Cardiac muscle cell (in vitro differentiated cells and primary cell): ENCODE measurements at regions not wholly inside any gene's neighbourhood (a gene's known extent, or its start where the extent isn't known, plus 50 kb on each side); places are given as distances from the start of the nearest gene placed in this dataset.

ENCODE experiments used
- DNase-seq, 2 donors: peaks; one replicate each; pipeline versions ENCODE4 v3.0.0 to v3.0.0-alpha.2; 2010 to 2017; ENCODE audit warnings: low read depth in 1 of 2, low spot score in 1 of 2
- H3K27ac ChIP-seq: fragments of 200-600 bp; sonication (generic); 2 replicates; pipeline ENCODE4 v1.5.1; 2016
- H3K27me3 ChIP-seq: fragments of 200-600 bp; sonication (generic); 2 replicates; pipeline ENCODE4 v1.6.0; 2016; ENCODE audit warnings: control low read depth
- H3K36me3 ChIP-seq: fragments of 200-600 bp; sonication (generic); 2 replicates; pipeline ENCODE4 v1.5.1; 2016; ENCODE audit warnings: control low read depth
- H3K4me1 ChIP-seq: fragments of 200-600 bp; sonication (generic); 2 replicates; pipeline ENCODE4 v1.8.1; 2017; ENCODE audit warnings: low read depth, mild to moderate bottlenecking, mixed run types
- H3K4me3 ChIP-seq: fragments of 200-600 bp; sonication (generic); 2 replicates; pipeline ENCODE4 v1.5.1; 2016; ENCODE audit warnings: mild to moderate bottlenecking
- H3K9me3 ChIP-seq: fragments of 200-600 bp; sonication (generic); 2 replicates; pipeline ENCODE4 v1.5.1; 2017; ENCODE audit warnings: low read depth, mild to moderate bottlenecking, control low read depth
- TF ChIP-seq, protein P1 (sequence below): IDR thresholded peaks from 2 replicates; pipeline ENCODE4 v1.5.1; 2012; ENCODE audit warnings: low read depth, mild to moderate bottlenecking, low read length

DNA sequence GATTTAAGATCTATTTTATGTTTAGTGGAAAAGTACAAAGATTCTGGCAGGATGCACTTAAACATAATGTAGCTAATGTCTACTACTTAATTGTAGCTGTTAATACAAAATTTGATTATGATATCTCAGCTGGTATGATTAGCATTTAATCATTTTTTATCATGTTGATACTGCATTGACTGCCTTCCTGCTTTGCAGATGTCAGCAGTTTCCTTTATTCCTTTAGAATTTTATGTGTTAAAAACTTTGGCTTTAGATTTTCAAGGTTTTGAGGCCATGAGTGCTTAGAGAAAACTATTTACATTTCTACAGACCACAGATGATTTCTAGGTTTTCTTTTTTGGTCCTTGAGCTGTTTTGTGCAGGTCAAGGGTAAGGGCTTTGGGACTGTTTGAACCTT, 152.2 kb downstream of the ZNF326 start:
- H3K9me3 ChIP-seq = no peaks in the 10 kb centered on the region
- no peak for DNase-seq
- no peaks in the 10 kb centered on the region for H3K4me1 ChIP-seq
- H3K27ac ChIP-seq = no peak overlapping the region
- H3K27me3 ChIP-seq = no peaks in the 10 kb centered on the region
- H3K36me3 ChIP-seq = no peaks in the 10 kb centered on the region
- TF ChIP-seq, protein P1, sequence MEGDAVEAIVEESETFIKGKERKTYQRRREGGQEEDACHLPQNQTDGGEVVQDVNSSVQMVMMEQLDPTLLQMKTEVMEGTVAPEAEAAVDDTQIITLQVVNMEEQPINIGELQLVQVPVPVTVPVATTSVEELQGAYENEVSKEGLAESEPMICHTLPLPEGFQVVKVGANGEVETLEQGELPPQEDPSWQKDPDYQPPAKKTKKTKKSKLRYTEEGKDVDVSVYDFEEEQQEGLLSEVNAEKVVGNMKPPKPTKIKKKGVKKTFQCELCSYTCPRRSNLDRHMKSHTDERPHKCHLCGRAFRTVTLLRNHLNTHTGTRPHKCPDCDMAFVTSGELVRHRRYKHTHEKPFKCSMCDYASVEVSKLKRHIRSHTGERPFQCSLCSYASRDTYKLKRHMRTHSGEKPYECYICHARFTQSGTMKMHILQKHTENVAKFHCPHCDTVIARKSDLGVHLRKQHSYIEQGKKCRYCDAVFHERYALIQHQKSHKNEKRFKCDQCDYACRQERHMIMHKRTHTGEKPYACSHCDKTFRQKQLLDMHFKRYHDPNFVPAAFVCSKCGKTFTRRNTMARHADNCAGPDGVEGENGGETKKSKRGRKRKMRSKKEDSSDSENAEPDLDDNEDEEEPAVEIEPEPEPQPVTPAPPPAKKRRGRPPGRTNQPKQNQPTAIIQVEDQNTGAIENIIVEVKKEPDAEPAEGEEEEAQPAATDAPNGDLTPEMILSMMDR = no peak
- H3K4me3 ChIP-seq = no peak overlapping the region

DNA sequence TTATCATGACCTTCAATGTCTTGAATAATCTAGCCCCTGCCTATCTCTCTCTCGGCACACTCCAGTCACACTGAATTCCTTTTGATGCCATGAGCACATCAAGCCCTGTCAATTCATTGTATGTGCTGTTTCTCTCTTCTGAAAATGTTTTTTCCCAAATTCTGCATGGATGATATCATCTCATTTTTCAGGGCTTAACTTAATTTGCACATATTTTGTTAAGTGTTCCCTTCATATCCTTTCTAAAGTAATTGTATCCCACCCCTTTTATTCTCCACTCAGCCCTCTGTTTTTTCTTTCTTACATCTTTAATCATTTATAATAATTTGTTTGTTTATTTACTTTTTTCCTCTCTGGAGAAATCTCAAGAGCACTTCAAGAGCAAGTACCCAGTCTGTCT, 149.9 kb downstream of the ZNF326 start:
- Histone ChIP-seq H3K4me1 (no peaks in the 10 kb centered on the region), H3K27me3 (no peaks in the 10 kb centered on the region), H3K4me3 (no peak overlapping the region), H3K9me3 (no peaks in the 10 kb centered on the region), H3K36me3 (no peaks in the 10 kb centered on the region), H3K27ac (no peak overlapping the region)
- TF ChIP-seq, protein P1 = no peak
- no peak for DNase-seq

DNA sequence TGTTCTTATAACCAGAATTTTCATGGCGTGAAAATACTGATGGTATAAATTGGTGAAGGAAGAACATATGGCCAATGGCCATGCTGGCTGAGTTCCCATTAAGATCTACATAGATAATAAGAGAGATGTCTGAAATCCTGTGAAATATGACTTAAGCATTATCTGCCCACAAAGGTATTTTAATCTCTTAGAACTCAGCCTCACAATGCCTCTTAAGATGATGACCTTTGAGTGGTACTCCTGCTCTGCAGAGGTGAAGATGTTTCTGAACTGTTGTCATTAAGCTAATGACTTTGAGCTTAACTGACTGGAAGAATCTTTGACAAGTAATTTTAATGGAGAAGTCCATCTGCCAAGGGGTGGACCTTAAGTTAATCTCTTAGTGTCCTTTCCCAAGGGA, 148.7 kb downstream of the ZNF326 start:
- H3K9me3 ChIP-seq = no peaks in the 10 kb centered on the region
- no peak overlapping the region for H3K4me3 ChIP-seq
- H3K36me3 ChIP-seq = no peaks in the 10 kb centered on the region
- TF ChIP-seq, protein P1 = no peak
- no peaks in the 10 kb centered on the region for H3K4me1 ChIP-seq
- H3K27me3 ChIP-seq = no peaks in the 10 kb centered on the region
- no peak for DNase-seq
- H3K27ac ChIP-seq = no peak overlapping the region

DNA sequence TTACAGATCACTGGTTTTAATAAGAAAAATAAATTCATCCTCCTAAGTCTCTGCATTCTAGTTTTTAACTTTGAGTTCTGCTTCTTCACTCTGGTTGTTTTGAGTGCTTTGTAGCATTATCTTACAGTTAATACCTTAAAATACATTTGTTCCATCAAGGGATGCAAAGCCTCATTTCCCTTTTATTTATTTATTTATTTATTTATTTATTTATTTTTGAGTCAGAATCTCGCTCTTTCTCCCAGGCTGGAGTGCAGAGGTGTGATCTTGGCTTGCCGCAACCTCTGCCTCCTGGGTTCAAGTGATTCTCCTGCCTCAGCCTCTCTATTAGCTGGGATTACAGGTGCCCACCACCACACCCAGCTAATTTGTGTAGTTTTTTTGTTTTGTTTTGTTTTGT, 147.8 kb downstream of the ZNF326 start:
- no peak for DNase-seq
- TF ChIP-seq, protein P1 = no peak

DNA sequence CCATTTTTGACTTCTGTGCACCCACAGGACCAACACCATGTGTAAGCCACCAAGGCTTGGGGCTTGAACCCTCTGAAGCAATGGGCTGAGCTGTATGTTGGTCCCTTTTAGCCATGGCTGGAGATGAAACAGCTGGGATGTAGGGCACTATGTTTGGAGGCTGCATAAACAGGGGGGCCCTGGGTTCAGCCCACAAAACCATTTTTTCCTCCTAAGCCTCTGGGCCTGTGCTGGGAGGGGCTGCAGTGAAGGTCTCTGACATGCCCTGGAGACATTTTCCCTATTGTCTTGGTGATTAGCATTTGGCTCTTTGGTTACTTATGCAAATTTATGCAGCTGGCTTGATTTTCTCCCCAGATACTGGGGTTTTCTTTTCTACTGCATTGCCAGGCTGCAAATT, 144.9 kb downstream of the ZNF326 start:
- no peaks in the 10 kb centered on the region for H3K9me3 ChIP-seq
- H3K4me3 ChIP-seq = no peak overlapping the region
- no peak for DNase-seq
- TF ChIP-seq, protein P1 = no peak
- no peaks in the 10 kb centered on the region for H3K4me1 ChIP-seq
- no peaks in the 10 kb centered on the region for H3K36me3 ChIP-seq
- H3K27me3 ChIP-seq = no peaks in the 10 kb centered on the region
- no peak overlapping the region for H3K27ac ChIP-seq

More for the DNA sequence above, 147.8 kb downstream of the ZNF326 start:
- no peaks in the 10 kb centered on the region for H3K27me3 ChIP-seq
- no peaks in the 10 kb centered on the region for H3K4me1 ChIP-seq
- H3K36me3 ChIP-seq = no peaks in the 10 kb centered on the region
- H3K27ac ChIP-seq = no peak overlapping the region
- no peak overlapping the region for H3K4me3 ChIP-seq
- no peaks in the 10 kb centered on the region for H3K9me3 ChIP-seq

DNA sequence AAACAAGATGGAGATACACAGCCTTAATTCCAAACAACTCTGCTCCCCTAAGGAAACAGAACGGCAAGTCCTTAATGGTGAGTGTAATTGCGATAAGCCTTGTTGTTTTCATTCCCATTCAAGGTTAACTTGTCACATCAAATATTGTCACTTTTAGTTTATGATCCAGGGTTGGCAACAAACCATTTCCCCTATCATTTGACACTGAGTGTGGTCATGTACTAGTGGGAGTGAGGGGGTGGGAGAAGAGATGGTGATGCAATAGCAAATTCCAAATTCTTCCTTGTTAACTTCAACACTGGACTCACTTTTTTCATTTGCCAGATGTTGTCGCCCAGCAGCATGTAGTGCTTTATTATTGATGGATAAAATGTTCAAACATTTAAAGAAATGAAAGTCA, 140.4 kb downstream of the ZNF326 start:
- Histone ChIP-seq H3K4me1 (no peaks in the 10 kb centered on the region), H3K9me3 (no peaks in the 10 kb centered on the region), H3K36me3 (no peaks in the 10 kb centered on the region), H3K27ac (no peak overlapping the region), H3K27me3 (no peaks in the 10 kb centered on the region), H3K4me3 (no peak overlapping the region)
- TF ChIP-seq, protein P1 = no peak
- peak in 1 of 2 donors; percentile 12 for DNase-seq
